ENCODE measurements at regions not wholly inside any gene's neighbourhood (a gene's known extent, or its start where the extent isn't known, plus 50 kb on each side); places are given as distances from the start of the nearest gene placed in this dataset.

DNA sequence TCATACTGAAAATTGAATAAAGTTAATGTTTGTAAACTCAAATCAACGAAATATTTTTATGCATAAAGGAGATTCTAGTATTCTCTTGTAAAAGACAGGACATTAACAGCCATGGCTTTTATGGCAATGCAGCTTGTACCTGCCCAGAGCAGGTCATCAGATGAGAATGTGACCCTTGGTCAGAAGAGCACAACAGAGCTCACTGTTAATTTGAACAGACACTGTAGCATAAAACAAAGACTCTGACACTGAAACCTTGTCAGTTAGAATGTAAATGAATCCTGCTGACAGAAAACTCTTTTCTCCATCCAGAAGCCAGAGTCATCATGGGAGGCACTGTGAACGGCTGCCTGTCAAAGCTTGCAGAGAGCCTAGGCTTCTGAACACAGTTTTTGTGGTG, 410.6 kb downstream of the RAP2B start:
- TF ChIP-seq TP53 (CRISPR knock-in tag; IDR thresholded peaks at IDR 0.05) (no peak), JUN (CRISPR knock-in tag; IDR thresholded peaks at IDR 0.05) (no peak), ZNF263 (CRISPR knock-in tag; IDR thresholded peaks at IDR 0.05; ENCODE audit: low read depth) (no peak)
- TF ChIP-seq, protein P1, sequence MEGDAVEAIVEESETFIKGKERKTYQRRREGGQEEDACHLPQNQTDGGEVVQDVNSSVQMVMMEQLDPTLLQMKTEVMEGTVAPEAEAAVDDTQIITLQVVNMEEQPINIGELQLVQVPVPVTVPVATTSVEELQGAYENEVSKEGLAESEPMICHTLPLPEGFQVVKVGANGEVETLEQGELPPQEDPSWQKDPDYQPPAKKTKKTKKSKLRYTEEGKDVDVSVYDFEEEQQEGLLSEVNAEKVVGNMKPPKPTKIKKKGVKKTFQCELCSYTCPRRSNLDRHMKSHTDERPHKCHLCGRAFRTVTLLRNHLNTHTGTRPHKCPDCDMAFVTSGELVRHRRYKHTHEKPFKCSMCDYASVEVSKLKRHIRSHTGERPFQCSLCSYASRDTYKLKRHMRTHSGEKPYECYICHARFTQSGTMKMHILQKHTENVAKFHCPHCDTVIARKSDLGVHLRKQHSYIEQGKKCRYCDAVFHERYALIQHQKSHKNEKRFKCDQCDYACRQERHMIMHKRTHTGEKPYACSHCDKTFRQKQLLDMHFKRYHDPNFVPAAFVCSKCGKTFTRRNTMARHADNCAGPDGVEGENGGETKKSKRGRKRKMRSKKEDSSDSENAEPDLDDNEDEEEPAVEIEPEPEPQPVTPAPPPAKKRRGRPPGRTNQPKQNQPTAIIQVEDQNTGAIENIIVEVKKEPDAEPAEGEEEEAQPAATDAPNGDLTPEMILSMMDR (IDR thresholded peaks at IDR 0.05): no peak

Measured in WTC11 (cell line).